ENCODE measurements at regions not wholly inside any gene's neighbourhood (a gene's known extent, or its start where the extent isn't known, plus 50 kb on each side); places are given as distances from the start of the nearest gene placed in this dataset.

GRCh38 chr18:4758980-4759379 is 303.9 kb upstream of the DLGAP1 start:
- TF ChIP-seq, protein P1, sequence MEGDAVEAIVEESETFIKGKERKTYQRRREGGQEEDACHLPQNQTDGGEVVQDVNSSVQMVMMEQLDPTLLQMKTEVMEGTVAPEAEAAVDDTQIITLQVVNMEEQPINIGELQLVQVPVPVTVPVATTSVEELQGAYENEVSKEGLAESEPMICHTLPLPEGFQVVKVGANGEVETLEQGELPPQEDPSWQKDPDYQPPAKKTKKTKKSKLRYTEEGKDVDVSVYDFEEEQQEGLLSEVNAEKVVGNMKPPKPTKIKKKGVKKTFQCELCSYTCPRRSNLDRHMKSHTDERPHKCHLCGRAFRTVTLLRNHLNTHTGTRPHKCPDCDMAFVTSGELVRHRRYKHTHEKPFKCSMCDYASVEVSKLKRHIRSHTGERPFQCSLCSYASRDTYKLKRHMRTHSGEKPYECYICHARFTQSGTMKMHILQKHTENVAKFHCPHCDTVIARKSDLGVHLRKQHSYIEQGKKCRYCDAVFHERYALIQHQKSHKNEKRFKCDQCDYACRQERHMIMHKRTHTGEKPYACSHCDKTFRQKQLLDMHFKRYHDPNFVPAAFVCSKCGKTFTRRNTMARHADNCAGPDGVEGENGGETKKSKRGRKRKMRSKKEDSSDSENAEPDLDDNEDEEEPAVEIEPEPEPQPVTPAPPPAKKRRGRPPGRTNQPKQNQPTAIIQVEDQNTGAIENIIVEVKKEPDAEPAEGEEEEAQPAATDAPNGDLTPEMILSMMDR (conservative IDR thresholded peaks at IDR 0.05) = no peak
- no peak for TF ChIP-seq ZFX (IDR thresholded peaks at IDR 0.05)

Data from C4-2B (cell line).